ENCODE measurements at regions not wholly inside any gene's neighbourhood (a gene's known extent, or its start where the extent isn't known, plus 50 kb on each side); places are given as distances from the start of the nearest gene placed in this dataset.

DNA sequence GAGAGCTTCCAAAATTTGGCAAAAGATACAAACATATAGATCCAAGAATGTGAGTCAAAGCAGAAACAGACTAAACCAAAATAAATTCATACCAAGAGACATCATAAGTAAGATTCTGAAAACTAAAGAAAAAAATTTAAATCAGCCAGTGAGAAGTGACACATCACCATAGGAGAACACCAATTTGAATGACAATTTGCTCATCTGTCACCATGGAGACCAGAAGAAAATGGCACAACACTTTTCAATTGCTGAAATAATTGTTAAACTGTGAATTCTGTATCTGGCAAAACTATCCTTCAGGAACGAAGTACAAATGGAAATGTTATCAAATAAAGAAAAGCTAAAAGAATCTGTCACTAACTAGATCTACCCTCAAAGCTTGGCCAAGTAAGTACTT is 864.3 kb downstream of the BRD1 start:
- no peak for TF ChIP-seq CTCF (IDR thresholded peaks at IDR 0.05; ENCODE audit: insufficient read depth, low read length)
- TF ChIP-seq, protein P1, sequence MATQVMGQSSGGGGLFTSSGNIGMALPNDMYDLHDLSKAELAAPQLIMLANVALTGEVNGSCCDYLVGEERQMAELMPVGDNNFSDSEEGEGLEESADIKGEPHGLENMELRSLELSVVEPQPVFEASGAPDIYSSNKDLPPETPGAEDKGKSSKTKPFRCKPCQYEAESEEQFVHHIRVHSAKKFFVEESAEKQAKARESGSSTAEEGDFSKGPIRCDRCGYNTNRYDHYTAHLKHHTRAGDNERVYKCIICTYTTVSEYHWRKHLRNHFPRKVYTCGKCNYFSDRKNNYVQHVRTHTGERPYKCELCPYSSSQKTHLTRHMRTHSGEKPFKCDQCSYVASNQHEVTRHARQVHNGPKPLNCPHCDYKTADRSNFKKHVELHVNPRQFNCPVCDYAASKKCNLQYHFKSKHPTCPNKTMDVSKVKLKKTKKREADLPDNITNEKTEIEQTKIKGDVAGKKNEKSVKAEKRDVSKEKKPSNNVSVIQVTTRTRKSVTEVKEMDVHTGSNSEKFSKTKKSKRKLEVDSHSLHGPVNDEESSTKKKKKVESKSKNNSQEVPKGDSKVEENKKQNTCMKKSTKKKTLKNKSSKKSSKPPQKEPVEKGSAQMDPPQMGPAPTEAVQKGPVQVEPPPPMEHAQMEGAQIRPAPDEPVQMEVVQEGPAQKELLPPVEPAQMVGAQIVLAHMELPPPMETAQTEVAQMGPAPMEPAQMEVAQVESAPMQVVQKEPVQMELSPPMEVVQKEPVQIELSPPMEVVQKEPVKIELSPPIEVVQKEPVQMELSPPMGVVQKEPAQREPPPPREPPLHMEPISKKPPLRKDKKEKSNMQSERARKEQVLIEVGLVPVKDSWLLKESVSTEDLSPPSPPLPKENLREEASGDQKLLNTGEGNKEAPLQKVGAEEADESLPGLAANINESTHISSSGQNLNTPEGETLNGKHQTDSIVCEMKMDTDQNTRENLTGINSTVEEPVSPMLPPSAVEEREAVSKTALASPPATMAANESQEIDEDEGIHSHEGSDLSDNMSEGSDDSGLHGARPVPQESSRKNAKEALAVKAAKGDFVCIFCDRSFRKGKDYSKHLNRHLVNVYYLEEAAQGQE (IDR thresholded peaks at IDR 0.05; ENCODE audit: insufficient replicate concordance, low read depth): no peak
- no peak for TF ChIP-seq POLR2AphosphoS5 (IDR thresholded peaks at IDR 0.05; ENCODE audit: low read depth)

Data from HL-60 (cell line).